GM19397 (cell line): ENCODE measurements at regions not wholly inside any gene's neighbourhood (a gene's known extent, or its start where the extent isn't known, plus 50 kb on each side); places are given as distances from the start of the nearest gene placed in this dataset.
"Not testable (repeated sequence)": the region's sequence is repeated elsewhere in the genome, so short reads cannot be mapped to it uniquely, and the experiment has no call there.

Source experiments
- ATAC-seq: cut with Tn5 transposase; IDR thresholded peaks from one replicate; pipeline ENCODE4 v1.9.1; 2021; ENCODE audit warnings: mild to moderate bottlenecking, moderate library complexity; ENCODE audit not compliant: unreplicated experiment

- ATAC-seq, result no peak
Measured at GRCh38 chr3:10726787-10727186, 89.2 kb upstream of the SLC6A11 start.

GRCh38 chr3:10729439-10729838, 86.6 kb upstream of the SLC6A11 start:
- no peak for ATAC-seq

DNA sequence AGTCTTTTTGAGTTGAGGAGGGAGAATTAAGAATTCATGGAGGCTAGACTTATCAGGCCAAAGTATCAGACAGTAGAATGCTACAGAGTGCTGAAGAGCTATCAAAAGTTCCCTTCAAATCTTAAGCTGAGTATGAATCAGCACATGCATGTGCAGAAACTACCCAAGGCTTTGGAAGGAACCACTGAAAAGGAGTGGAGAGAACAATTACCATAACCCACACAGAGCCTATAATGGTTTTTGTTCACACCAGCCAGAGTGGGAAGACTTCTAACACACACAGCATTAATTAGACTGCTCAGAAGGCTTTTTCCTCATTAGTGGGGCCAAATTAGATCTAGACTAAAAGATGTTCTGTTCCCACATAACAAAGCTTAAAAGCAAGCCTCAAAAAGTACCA, 83.7 kb upstream of the SLC6A11 start:
- ATAC-seq, result no peak

DNA sequence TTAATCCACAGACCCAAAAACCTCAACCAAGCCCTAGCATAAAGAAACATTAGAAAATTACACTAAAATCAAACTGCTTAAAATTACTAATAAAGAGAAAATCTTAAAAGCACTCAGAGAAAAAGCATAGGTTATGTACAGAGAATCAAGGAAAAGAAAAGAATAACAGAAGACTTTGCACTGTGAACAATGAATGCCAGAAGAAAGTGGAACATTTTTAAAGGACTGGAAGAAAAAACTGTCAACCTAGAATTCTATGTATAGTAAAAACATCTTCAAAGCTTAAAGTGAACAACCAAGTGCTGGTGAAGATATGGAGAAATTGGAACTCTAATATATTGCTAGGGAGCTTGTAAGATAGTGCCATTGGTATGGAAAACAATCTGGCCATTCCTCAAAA, 82.7 kb upstream of the SLC6A11 start:
- ATAC-seq, result no peak

- ATAC-seq, result not testable (repeated sequence)
Measured at GRCh38 chr3:10736444-10736843, 79.6 kb upstream of the SLC6A11 start.

DNA sequence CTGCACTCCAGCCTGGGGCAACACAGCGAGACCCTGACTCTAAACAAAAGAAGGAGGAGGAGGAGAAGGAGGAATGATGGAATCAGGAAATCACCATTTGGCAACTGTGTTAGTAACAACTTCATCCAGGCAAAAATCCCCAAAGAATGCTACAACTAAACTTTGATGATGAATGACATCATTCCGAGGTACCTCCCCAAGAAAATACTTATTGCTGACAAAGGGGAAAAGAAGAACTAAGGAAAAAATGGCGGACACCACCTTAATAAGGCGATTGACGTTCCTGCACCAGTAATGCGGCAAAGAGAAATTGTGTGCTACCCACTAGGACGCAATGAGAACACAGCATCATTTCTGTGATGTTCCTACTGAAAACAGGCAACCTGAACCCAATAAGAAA, 78.2 kb upstream of the SLC6A11 start:
- ATAC-seq, result no peak

DNA sequence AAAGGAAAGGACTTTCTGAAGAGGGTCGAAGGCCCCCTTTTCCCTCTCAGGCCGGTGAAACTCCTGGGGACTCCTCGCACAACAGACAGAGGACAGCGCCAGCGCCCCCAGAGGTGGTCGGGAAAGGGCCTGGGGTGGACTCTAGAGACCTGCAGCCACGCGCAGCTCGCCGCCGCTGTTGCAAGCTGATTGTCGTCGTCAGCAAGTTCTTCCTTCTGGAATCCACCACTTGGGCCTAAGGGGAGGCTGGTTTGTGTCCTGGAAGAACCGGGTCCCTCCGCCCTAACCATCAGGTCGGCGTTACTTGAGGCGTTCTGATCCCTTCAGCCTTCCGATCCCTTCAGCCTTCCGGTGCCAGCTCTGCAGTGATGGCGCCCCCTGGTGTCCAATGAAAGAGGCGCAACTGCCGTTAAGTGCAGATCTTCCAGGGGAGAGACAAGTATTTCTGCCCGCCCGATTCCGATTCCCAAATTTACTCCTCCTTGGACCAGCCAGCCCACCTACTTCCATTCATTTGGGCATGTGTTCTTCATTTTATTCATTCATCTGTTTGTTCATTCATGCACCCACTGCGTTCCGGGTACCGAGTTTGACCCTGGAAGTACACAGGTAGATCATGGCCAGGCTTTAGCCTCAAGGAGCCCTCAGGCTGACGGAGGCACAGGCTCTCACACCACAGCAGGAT, 77.2 kb upstream of the SLC6A11 start:
- ATAC-seq, result no peak

- no peak for ATAC-seq
Measured at GRCh38 chr3:10740954-10741353, 75.1 kb upstream of the SLC6A11 start.

DNA sequence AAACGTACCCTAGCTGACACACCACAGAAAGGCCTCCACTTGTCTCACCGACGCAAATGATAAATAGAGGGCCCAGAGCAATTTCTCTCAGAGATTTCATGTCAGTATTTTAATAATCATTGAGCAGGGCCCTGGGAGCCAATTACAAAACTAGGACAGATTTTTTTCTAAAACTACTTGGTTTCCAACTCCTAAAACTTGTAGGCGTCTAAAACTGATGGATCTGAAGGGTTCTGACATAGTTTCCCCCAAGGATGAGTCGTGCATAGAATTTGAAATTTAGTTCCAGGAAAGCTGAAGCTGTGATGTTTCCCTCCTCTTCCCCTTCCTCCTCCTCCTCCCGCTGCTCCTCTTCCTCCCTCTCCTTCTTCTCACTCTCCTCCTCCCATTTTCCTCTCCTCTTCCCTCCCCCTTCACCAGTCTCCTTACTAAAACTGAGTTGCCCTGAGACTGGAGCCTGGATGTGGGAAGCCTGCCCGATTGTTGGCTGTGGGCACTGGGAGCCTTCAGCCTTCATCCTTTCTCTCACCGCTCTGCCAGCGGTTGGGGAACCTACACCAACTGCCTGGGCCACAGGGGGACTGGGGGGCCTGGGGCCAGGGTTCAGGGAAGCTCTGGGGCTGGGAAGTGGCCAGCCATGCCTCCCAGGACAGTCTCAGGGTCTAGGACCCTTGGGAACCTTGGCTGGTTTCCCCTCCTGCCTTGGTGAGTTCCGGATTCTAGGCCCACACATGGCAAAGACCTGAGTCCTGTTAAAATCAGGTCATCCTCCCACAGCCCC, 73.9 kb upstream of the SLC6A11 start:
- ATAC-seq, result no peak

DNA sequence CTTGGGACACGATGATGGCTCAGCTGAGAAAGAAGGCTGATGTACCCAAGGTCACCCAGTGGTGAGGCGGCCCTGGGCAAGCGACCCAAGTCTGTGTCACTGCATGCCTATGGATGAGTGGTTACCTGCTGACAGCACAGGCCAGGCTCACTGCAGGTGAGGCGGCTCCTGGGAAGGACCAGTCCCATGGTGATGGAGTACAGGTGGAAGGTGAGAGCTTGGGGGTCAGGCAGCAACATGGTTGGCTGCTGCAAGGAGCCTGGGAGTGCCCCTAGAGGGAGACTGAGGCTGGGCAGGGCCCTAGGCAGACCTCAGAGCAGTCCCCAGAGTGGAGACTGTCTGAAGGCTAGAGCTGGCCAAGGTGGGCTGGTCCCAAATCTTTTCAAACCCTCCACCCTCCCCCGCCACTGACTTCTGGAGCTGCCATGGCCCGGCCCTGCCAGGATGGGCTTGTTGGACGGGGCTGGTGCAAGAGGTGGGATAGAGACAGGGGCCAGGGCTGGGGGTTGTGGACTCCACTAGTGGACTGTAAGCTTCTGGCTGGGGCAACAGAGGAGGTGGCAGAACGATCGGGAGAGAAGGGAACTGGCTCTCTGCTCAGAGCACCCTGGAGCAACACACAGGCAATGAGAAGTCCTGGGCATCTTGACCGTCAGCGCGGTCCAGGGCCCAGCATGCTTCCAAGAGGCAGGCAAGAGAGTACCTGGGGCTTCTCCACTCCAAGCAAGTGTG, 72.5 kb upstream of the SLC6A11 start:
- no peak for ATAC-seq

GRCh38 chr3:10744098-10744465, 71.9 kb upstream of the SLC6A11 start:
- no peak for ATAC-seq

GRCh38 chr3:10745392-10745791, 70.6 kb upstream of the SLC6A11 start:
- no peak for ATAC-seq

- ATAC-seq, result no peak
Measured at GRCh38 chr3:10746001-10746400, 70.0 kb upstream of the SLC6A11 start.

- no peak for ATAC-seq
Measured at GRCh38 chr3:10746684-10747083, 69.3 kb upstream of the SLC6A11 start.

GRCh38 chr3:10747341-10747740, 68.7 kb upstream of the SLC6A11 start:
- no peak for ATAC-seq

GRCh38 chr3:10748040-10748439, 68.0 kb upstream of the SLC6A11 start:
- no peak for ATAC-seq

DNA sequence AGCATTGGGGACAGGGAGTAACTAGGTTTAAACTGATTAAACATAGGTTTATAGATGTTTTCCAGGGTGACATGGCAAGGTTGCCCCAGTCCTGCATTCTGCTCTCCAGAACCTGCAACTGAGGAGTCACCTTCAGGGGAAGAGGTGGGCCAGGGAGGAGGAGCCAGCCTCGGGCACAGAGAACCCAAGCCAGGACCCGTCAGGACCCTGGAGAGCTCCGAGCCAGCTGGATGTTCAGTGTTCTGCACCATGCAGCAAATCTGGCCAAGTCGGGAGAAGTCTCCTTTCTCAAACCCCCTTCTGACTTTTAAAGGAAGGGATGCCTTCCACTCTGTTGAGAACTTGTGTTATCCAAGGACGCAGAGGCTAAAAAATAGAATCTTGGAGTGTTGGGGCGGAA, 62.1 kb upstream of the SLC6A11 start:
- ATAC-seq, result no peak

DNA sequence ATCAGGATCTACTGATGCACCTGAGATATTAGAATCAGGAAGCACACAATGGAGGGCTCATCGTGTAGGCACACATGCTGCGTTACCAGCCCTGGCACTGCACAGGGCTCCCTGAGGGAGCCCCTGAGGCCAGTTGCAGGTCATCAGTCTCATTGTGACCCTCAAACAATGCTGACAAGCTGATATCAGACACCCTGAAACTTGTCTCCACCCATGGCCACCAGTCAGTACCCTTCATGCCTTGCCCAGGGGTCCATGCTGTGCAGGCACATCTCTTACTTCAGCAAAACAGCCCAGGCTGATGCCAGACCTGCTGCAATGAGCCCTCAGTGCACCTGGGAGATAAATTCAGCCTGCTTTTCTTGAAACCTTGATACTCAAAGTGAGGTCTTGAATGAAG, 59.5 kb upstream of the SLC6A11 start:
- ATAC-seq, result no peak

GRCh38 chr3:10757021-10757820, 58.8 kb upstream of the SLC6A11 start:
- no peak for ATAC-seq

GRCh38 chr3:10757821-10758130, 58.3 kb upstream of the SLC6A11 start:
- ATAC-seq, result no peak

- no peak for ATAC-seq
Measured at GRCh38 chr3:10758304-10759037, 57.6 kb upstream of the SLC6A11 start.
